ENCODE measurements at regions not wholly inside any gene's neighbourhood (a gene's known extent, or its start where the extent isn't known, plus 50 kb on each side); places are given as distances from the start of the nearest gene placed in this dataset.

DNA sequence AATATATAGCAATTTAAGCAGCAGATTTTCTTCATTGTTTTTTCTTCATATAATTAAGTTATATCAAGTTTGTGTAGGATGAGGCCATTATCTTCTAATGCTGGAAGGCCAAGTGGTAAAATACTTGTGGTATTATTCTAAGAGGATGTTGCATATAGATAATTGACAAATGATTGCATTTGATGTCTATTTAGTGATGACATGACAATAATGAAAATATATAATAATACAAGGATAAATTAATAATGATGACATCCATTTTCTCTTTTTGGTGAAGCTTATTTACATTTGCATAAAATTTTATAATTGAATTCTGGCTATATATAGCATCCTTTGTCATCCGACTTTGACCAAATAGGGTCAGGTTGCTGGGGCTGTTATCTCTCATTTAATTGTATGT lies 195.4 kb upstream of the KCNJ16 start:
- no peak overlapping the region for H3K27ac ChIP-seq
- H3K4me1 ChIP-seq (replicated peaks in 1 of 2): no peaks in the 10 kb centered on the region
- no peak for ATAC-seq (replicated peaks in 6 of 8)
- 43 to 100% (median 90%) methylated on average over 1 of the region's 1 CpG; no CpG with 5 or more reads in 4 of the 10 experiments for WGBS, 10 experiments
- no peak overlapping the region for H3K4me3 ChIP-seq
- in situ Hi-C loops (cut with MboI; ENCODE audit: low pct_unique_long_range_greater_than_20kb in 2 of 9, low sequenced_read_pairs in 9 of 9, unreplicated experiment in 9 of 9): no loop called here

DNA sequence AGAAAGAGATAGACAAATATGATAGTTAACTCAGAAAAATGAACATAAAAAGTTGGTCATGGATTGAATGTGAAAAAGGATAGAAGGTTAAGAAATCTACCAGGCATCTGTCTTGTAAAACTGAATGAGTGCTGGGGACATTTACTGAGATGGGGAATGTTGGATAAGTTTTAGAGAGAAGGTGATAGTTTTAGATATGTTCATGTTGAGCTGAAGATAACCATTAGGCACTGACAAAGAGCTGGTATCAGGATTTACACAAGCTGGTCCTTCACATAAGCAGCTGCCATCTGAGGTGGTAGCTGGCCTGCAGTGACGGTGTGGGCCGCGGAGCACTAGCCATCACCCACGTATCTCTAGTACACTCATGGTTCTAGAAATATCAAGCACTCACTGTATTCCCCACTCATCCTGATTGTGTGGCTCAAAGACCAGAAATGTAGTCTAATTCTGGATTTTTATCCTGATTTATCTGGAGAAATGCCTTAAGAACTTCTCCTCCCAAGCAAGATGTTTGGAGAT lies 194.4 kb upstream of the KCNJ16 start:
- no peak overlapping the region for H3K4me3 ChIP-seq
- no peak overlapping the region for H3K27ac ChIP-seq
- no peaks in the 10 kb centered on the region for H3K4me1 ChIP-seq (replicated peaks in 1 of 2)
- in situ Hi-C loops (cut with MboI; ENCODE audit: low pct_unique_long_range_greater_than_20kb in 2 of 9, low sequenced_read_pairs in 9 of 9, unreplicated experiment in 9 of 9): no loop called here
- WGBS, 10 experiments: 89% methylated on average over 4 of the region's 4 CpGs; no CpG with 5 or more reads in 9 of the 10 experiments
- no peak for ATAC-seq (replicated peaks in 6 of 8)

DNA sequence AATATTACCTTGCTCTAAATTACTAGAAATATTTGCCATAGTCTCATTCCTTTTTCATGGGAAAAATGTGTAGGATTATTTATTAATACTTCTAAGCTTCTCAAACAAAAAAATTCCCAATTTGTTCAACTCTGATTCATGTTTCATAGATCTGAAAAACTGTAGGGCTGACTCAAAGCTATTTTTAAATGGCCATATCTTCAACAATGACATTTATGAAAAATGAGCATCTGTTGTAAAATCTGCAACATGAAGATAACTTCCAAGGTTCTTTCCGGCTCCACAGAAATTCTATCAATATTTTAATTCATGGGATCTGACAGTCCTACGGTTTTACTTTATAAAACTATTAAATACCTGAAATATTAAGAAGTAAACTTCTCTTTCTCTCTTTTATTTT lies 192.7 kb upstream of the KCNJ16 start:
- in situ Hi-C loops (cut with MboI; ENCODE audit: low pct_unique_long_range_greater_than_20kb in 2 of 9, low sequenced_read_pairs in 9 of 9, unreplicated experiment in 9 of 9): no loop called here
- ATAC-seq (replicated peaks in 6 of 8): no peak
- 28 to 100% (median 83%) methylated on average over 1 to 2 of the region's 2 CpGs for WGBS, 10 experiments
- Histone ChIP-seq H3K4me1 (replicated peaks in 1 of 2) (no peaks in the 10 kb centered on the region), H3K4me3 (no peak overlapping the region), H3K27ac (no peak overlapping the region)

DNA sequence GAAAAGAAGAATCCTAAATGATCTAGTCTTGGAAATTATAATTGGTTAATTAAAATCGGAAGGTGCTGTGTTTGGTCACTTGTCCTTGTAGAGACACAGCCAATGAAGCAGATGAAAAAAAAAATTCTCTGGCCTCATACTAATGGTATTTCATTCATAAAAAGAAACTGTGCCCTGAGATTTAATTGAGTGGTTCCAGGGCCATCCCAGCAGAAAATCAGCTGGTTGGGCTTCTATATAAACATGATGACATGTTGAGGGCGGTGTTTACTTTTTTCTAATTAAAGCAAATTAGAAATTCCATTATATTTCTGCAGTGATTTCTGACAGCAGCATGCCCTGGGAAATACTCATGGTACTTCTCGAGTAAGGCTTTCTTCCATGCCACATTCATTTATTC lies 191.9 kb upstream of the KCNJ16 start:
- in situ Hi-C loops (cut with MboI; ENCODE audit: low pct_unique_long_range_greater_than_20kb in 2 of 9, low sequenced_read_pairs in 9 of 9, unreplicated experiment in 9 of 9): no loop called here

DNA sequence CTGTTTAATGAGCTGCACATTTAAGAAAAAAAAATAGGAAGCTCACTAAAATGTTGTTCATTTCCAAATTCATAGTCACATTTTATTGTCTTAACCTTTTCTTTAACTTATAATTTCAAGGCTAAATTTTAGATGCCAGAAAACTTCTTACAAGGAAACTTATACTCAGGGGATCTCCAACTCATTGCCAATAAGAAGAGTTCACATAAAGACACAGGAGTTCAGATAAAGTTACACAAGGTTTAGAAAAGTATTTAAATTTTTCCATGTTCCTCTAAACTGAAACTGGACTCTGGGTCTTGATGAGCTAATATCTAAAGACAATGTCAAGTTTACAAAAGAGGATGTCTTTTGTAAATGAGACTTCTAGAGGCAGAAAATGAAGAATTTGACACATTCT lies 190.7 kb upstream of the KCNJ16 start:
- in situ Hi-C loops (cut with MboI; ENCODE audit: low pct_unique_long_range_greater_than_20kb in 2 of 9, low sequenced_read_pairs in 9 of 9, unreplicated experiment in 9 of 9): no loop called here
- no peaks in the 10 kb centered on the region for H3K4me1 ChIP-seq (replicated peaks in 1 of 2)
- ATAC-seq (replicated peaks in 6 of 8): no peak
- H3K4me3 ChIP-seq: no peak overlapping the region
- H3K27ac ChIP-seq: no peak overlapping the region

More for the DNA sequence above, 191.9 kb upstream of the KCNJ16 start:
- Histone ChIP-seq H3K4me3 (no peak overlapping the region), H3K27ac (no peak overlapping the region), H3K4me1 (replicated peaks in 1 of 2) (no peaks in the 10 kb centered on the region)
- 23 to 100% (median 86%) methylated on average over 1 to 3 of the region's 3 CpGs for WGBS, 10 experiments
- ATAC-seq (replicated peaks in 6 of 8): no peak

DNA sequence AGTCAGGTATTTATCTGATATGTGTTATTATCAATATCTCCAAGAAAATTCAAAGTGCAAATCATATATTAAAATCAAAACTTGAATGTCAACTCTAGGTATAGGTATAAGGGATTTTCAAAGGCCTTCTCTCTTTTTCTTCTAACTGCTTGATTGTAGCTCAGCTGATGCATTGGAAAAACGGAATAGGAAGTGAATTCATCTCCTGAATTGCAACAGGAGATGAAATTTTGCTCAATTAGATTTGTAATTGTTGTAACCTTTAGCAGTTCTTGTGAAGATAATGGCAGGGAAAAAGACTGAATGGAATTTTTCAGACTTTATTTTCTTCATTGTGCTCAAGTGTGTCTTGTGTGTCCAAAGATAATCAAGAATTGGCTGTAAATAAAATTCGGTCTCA lies 190.2 kb upstream of the KCNJ16 start:
- H3K27ac ChIP-seq: no peak overlapping the region
- no peak for ATAC-seq (replicated peaks in 6 of 8)
- no peak overlapping the region for H3K4me3 ChIP-seq
- 0 to 100% (median 75%) methylated on average over 1 to 2 of the region's 2 CpGs; no CpG with 5 or more reads in 1 of the 10 experiments for WGBS, 10 experiments
- in situ Hi-C loops (cut with MboI; ENCODE audit: low pct_unique_long_range_greater_than_20kb in 2 of 9, low sequenced_read_pairs in 9 of 9, unreplicated experiment in 9 of 9): no loop called here
- H3K4me1 ChIP-seq (replicated peaks in 1 of 2): no peaks in the 10 kb centered on the region

DNA sequence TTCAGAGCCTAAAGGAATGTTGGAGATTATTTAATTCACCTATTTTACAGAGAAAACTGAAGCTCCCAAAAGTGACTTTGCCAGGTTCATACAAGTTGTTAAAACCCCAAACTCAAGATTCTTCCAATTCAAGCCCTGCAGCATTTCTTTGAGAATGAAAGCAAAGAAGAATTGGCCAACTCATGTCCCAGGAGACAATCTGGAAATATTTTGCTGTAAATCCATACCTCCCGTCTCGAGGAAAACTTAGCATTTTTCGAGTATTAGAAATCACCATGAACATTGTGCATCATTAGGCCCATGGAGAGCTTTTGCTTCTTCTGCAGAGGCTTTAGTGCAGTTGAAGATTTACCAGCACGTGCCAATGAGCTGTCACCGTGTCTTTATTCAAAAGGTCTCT lies 176.4 kb upstream of the KCNJ16 start:
- 21 to 100% (median 86%) methylated on average over 1 to 5 of the region's 5 CpGs; no CpG with 5 or more reads in 2 of the 10 experiments for WGBS, 10 experiments
- in situ Hi-C loops (cut with MboI; ENCODE audit: low pct_unique_long_range_greater_than_20kb in 2 of 9, low sequenced_read_pairs in 9 of 9, unreplicated experiment in 9 of 9): no loop called here
- Histone ChIP-seq H3K27ac (no peak overlapping the region), H3K4me1 (replicated peaks in 1 of 2) (no peaks in the 10 kb centered on the region), H3K4me3 (no peak overlapping the region)
- no peak for ATAC-seq (replicated peaks in 6 of 8)

DNA sequence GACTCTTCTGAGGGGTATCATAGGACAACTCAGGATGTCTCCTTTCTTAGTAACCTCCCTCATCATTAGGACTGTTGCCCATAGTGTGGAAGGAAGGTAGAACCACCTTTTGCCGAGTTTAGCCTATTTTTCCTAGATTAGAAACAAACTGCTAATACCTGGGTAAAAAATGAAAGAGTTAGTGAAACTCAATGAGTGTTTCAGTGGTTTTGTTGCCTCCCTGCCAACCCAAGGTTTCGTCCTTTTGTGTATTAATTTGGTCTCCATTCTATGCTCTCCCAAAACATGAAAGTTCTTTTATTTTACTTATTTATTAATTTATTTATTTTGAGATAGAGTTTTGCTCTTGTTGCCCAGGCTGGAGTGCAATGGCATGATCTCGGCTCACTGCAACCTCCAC lies 174.9 kb upstream of the KCNJ16 start:
- no peak overlapping the region for H3K4me3 ChIP-seq
- 33 to 100% (median 86%) methylated on average over 1 to 3 of the region's 3 CpGs; no CpG with 5 or more reads in 2 of the 10 experiments for WGBS, 10 experiments
- ATAC-seq (replicated peaks in 6 of 8): no peak
- no peaks in the 10 kb centered on the region for H3K4me1 ChIP-seq (replicated peaks in 1 of 2)
- in situ Hi-C loops (cut with MboI; ENCODE audit: low pct_unique_long_range_greater_than_20kb in 2 of 9, low sequenced_read_pairs in 9 of 9, unreplicated experiment in 9 of 9): no loop called here
- no peak overlapping the region for H3K27ac ChIP-seq

DNA sequence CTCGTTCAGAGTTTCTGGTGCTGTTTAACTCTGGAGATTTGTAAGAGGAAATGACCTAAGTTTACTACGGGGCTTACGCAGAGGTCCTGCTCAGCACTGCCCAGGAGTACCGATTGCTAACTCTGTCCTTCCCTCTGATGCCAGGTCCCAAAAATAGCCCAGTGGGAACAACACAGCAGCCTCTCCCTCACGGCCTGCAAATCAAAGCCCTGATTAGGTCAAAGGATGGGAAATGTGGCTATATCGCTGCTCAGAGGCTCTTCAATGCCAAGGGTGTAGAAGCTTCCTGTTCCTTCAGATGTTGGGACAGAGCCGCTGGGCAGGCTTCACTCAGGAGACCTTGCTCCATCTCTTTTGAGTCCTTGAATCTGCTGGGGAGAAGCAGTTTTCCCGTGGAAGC lies 174.2 kb upstream of the KCNJ16 start:
- 50 to 100% (median 83%) methylated on average over 1 to 8 of the region's 8 CpGs; no CpG with 5 or more reads in 1 of the 10 experiments for WGBS, 10 experiments
- H3K4me3 ChIP-seq: no peak overlapping the region
- no peaks in the 10 kb centered on the region for H3K4me1 ChIP-seq (replicated peaks in 1 of 2)
- in situ Hi-C loops (cut with MboI; ENCODE audit: low pct_unique_long_range_greater_than_20kb in 2 of 9, low sequenced_read_pairs in 9 of 9, unreplicated experiment in 9 of 9): no loop called here
- no peak for ATAC-seq (replicated peaks in 6 of 8)
- H3K27ac ChIP-seq: no peak overlapping the region

DNA sequence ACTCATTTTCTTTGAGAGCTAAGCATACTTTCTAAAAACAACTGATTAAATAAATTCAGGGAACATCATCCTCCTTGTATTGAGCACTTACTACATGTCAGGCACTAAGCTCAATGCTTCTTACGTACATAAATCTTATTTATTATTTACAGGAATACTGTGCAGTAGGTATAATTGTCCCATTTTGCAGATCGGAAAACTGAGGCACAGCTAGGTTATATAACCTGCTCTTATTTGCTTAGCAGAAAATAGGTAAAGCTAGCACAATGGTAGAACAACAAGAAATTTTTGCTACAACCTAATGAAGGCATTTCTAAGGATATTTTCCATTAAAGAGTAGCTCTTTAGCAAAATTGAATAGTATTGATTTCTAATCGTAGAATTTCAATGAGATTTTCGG lies 168.7 kb upstream of the KCNJ16 start:
- H3K4me1 ChIP-seq (replicated peaks in 1 of 2): peaks cover 0 to 3% of the 10 kb centered on the region in 2 donors
- H3K27ac ChIP-seq: no peak overlapping the region
- no peak for ATAC-seq (replicated peaks in 6 of 8)
- 20 to 94% (median 75%) methylated on average over 1 to 4 of the region's 4 CpGs; no CpG with 5 or more reads in 1 of the 10 experiments for WGBS, 10 experiments
- H3K4me3 ChIP-seq: no peak overlapping the region
- in situ Hi-C loops (cut with MboI; ENCODE audit: low pct_unique_long_range_greater_than_20kb in 2 of 9, low sequenced_read_pairs in 9 of 9, unreplicated experiment in 9 of 9): no loop called here

DNA sequence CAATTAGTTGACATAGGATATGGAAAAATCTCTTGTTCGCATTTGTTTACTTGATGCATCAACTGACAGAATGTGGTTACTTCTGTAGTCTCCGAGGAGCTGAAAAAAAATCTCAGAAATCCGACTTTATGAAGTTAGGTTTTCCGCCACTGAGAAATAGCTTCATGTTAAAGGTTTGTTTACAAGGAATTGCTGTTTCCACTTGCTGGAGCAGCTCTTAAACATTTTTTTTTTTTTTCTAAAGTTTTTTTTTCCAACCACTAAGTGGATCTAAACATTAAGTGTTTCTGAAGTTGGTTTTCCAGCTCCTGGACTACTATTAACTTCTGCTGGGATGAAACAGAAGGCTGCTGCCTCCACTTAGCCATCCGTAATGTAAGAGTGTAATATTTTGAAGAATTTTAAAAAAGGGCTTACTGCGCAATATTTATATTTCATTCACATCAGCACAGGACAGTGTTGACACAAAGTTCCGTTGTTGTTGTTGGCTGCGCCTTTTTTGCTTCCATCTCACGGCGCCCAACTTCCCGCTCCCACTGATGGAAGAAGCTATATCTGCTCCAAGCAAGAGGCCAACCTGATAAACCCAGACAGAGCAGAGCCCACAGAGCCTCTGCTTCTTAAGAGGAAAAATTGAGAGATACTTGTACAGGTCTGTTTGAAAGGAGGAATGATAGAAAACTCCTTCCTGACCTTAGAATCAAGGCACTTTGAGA lies 167.7 kb upstream of the KCNJ16 start:
- Histone ChIP-seq H3K4me1 (replicated peaks in 1 of 2) (peaks cover 0 to 3% of the 10 kb centered on the region in 2 donors), H3K27ac (no peak overlapping the region), H3K4me3 (no peak overlapping the region)
- in situ Hi-C loops (cut with MboI; ENCODE audit: low pct_unique_long_range_greater_than_20kb in 2 of 9, low sequenced_read_pairs in 9 of 9, unreplicated experiment in 9 of 9): no loop called here
- WGBS, 10 experiments: 68 to 100% (median 86%) methylated on average over 6 to 11 of the region's 11 CpGs; no CpG with 5 or more reads in 1 of the 10 experiments
- ATAC-seq (replicated peaks in 6 of 8): no peak

DNA sequence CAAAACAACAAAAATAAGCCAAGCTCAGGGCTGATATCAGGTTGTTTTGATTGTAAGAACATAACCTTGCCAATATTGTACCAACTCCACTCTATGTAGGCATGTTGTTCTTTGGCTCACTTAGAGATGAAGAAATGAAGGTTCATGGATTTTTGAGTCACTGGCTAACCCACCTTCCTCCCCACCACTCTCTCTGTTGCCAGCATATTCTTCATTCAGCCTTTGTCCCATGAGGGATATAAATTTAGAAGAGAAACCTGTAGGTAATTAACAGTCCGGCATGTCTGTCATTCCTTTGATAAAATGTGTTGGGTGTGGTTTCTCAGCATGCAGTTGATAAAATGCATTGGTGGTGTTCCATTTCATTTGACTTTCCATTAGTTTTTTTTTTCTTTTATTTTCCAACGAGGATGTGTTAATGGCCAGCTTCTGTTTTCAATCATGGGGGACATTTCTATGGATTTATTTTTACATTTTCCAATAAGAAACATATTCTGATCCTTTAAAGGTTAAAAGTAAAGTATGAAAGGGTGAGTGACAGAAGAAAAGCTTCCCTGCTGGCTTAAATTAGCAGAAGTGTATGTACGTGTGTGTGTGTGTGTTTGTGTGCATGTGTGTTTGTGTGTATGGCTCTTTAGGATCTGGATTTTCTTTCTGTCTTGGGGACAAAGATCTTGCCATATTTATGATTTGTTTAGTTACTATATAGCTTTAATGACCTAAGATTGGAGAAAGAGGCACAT lies 166.2 kb upstream of the KCNJ16 start:
- peak in 2 of 8 experiments; percentile 14 to 36 for ATAC-seq (replicated peaks in 6 of 8)
- in situ Hi-C loops (cut with MboI; ENCODE audit: low pct_unique_long_range_greater_than_20kb in 2 of 9, low sequenced_read_pairs in 9 of 9, unreplicated experiment in 9 of 9): no loop called here
- WGBS, 10 experiments: 0 to 80% (median 9%) methylated on average over 1 to 3 of the region's 3 CpGs; no CpG with 5 or more reads in 3 of the 10 experiments
- H3K4me3 ChIP-seq: no peak overlapping the region
- peaks cover 6 to 12% of the 10 kb centered on the region in 2 donors for H3K4me1 ChIP-seq (replicated peaks in 1 of 2)
- H3K27ac ChIP-seq: no peak overlapping the region

DNA sequence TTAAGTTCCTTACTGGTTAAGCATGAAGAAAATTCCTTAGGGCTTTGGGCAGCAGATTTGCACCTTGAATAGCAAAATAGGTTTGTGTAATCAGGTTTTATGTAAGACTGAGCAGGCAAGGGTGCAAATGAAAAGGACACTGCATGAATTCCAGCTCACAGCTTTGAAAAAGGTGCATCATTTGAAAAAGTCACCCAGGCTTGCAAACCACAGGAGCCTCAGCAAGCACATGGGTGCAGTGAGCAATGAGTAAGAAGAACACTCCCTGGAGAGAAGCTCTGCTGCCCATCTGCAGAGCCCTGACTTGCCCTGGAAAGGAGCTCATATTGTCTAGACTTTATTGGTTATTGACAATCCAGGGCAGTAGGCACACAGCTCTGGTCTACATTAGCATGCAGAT lies 165.6 kb upstream of the KCNJ16 start:
- ATAC-seq (replicated peaks in 6 of 8): no peak
- in situ Hi-C loops (cut with MboI; ENCODE audit: low pct_unique_long_range_greater_than_20kb in 2 of 9, low sequenced_read_pairs in 9 of 9, unreplicated experiment in 9 of 9): no loop called here
- Histone ChIP-seq H3K4me3 (no peak overlapping the region), H3K4me1 (replicated peaks in 1 of 2) (peaks cover 6 to 16% of the 10 kb centered on the region in 2 donors), H3K27ac (no peak overlapping the region)
